ENCODE measurements at regions not wholly inside any gene's neighbourhood (a gene's known extent, or its start where the extent isn't known, plus 50 kb on each side); places are given as distances from the start of the nearest gene placed in this dataset.

DNA sequence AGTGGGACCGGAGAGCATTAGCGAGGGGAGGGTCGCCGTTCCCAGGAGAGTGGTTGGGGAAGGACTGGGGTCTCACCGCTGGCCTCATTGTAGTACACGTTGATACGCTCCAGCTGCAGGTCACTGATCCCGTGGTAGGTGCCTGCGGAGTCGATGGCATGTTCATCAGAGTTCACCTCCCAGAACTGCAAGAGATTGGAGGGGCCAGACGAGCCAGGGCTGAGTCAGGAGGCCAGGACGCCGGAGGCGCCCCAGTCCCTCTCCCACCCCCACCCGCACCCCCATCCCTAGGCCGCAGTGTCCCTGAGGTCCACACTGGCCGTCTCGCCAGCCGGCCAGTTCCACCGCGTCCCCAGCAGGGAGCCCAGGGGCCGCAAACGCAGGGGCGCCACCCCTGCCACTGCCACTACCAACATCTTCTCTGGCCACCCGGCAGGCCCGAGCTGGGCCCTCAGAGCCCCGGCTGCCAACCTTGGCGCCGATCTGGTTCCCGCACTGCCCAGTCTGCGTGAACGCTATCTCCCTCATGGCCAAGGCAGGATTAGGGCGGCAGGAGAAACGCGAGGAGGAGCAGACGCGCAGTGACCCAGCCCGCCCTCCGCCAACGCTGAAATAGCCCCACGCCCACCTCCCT is 144.2 kb downstream of the ALG10 start:
- TF ChIP-seq, protein P1, sequence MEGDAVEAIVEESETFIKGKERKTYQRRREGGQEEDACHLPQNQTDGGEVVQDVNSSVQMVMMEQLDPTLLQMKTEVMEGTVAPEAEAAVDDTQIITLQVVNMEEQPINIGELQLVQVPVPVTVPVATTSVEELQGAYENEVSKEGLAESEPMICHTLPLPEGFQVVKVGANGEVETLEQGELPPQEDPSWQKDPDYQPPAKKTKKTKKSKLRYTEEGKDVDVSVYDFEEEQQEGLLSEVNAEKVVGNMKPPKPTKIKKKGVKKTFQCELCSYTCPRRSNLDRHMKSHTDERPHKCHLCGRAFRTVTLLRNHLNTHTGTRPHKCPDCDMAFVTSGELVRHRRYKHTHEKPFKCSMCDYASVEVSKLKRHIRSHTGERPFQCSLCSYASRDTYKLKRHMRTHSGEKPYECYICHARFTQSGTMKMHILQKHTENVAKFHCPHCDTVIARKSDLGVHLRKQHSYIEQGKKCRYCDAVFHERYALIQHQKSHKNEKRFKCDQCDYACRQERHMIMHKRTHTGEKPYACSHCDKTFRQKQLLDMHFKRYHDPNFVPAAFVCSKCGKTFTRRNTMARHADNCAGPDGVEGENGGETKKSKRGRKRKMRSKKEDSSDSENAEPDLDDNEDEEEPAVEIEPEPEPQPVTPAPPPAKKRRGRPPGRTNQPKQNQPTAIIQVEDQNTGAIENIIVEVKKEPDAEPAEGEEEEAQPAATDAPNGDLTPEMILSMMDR (IDR thresholded peaks at IDR 0.05), result no peak
- no peak for TF ChIP-seq POLR2A (IDR thresholded peaks at IDR 0.05)

Data from body of pancreas (tissue), 4 donors.